ENCODE measurements at regions not wholly inside any gene's neighbourhood (a gene's known extent, or its start where the extent isn't known, plus 50 kb on each side); places are given as distances from the start of the nearest gene placed in this dataset.
"Not testable (repeated sequence)": the region's sequence is repeated elsewhere in the genome, so short reads cannot be mapped to it uniquely, and the experiment has no call there.

GRCh38 chr12:102653406-102653805 is 173.0 kb upstream of the IGF1 start:
- no peak for DNase-seq

GRCh38 chr12:102652645-102653313 is 172.4 kb upstream of the IGF1 start:
- no peak for DNase-seq

- no peak for DNase-seq
Measured at GRCh38 chr12:102645968-102646367, 165.6 kb upstream of the IGF1 start.

- no peak for DNase-seq
Measured at GRCh38 chr12:102643879-102644575, 163.7 kb upstream of the IGF1 start.

GRCh38 chr12:102642199-102642598 is 161.8 kb upstream of the IGF1 start:
- DNase-seq, result no peak

GRCh38 chr12:102640658-102641057 is 160.3 kb upstream of the IGF1 start:
- DNase-seq, result not testable (repeated sequence)

- no peak for DNase-seq
Measured at GRCh38 chr12:102638777-102639176, 158.4 kb upstream of the IGF1 start.

- no peak for DNase-seq
Measured at GRCh38 chr12:102633981-102634605, 153.7 kb upstream of the IGF1 start.

- no peak for DNase-seq
Measured at GRCh38 chr12:102631274-102631673, 150.9 kb upstream of the IGF1 start.

GRCh38 chr12:102629262-102629888 is 149.0 kb upstream of the IGF1 start:
- no peak for DNase-seq

- DNase-seq, result no peak
Measured at GRCh38 chr12:102625819-102626218, 145.5 kb upstream of the IGF1 start.

GRCh38 chr12:102622618-102623017 is 142.3 kb upstream of the IGF1 start:
- DNase-seq, result no peak

GRCh38 chr12:102618197-102618877 is 138.0 kb upstream of the IGF1 start:
- DNase-seq, result no peak

- no peak for DNase-seq
Measured at GRCh38 chr12:102616692-102617091, 136.3 kb upstream of the IGF1 start.

- DNase-seq, result no peak
Measured at GRCh38 chr12:102611995-102612394, 131.6 kb upstream of the IGF1 start.

GRCh38 chr12:102609996-102610395 is 129.6 kb upstream of the IGF1 start:
- DNase-seq, result no peak

GRCh38 chr12:102603021-102603420 is 122.7 kb upstream of the IGF1 start:
- no peak for DNase-seq

GRCh38 chr12:102602521-102602920 is 122.2 kb upstream of the IGF1 start:
- no peak for DNase-seq

- no peak for DNase-seq
Measured at GRCh38 chr12:102601621-102602020, 121.3 kb upstream of the IGF1 start.

- no peak for DNase-seq
Measured at GRCh38 chr12:102596687-102597086, 116.3 kb upstream of the IGF1 start.

GRCh38 chr12:102596031-102596430 is 115.7 kb upstream of the IGF1 start:
- no peak for DNase-seq

- DNase-seq, result no peak
Measured at GRCh38 chr12:102595315-102595714, 115.0 kb upstream of the IGF1 start.

GRCh38 chr12:102593134-102593533 is 112.8 kb upstream of the IGF1 start:
- DNase-seq, result no peak
